CD8-positive, alpha-beta memory T cell (primary cell): ENCODE measurements at regions not wholly inside any gene's neighbourhood (a gene's known extent, or its start where the extent isn't known, plus 50 kb on each side); places are given as distances from the start of the nearest gene placed in this dataset.
A peak's percentile ranks its signal among the peaks of the same experiment; 100 is the strongest.
"Not testable (repeated sequence)": the region's sequence is repeated elsewhere in the genome, so short reads cannot be mapped to it uniquely, and the experiment has no call there.

Experiments
- CTCF ChIA-PET: fragments of 350-600 bp; sonication (Branson Sonifier 250); formaldehyde crosslinking; loops from one replicate; lab custom pipeline; 2021; ENCODE audit warnings: antibody characterized with exemption; lab: Charles Lee
- POLR2A ChIA-PET: fragments of 350-600 bp; sonication (Branson Sonifier 250); formaldehyde crosslinking; loops from one replicate; lab custom pipeline; 2021; ENCODE audit warnings: antibody characterized with exemption; lab: Charles Lee
- DNase-seq, 5 donors: peaks; one replicate each; pipeline versions ENCODE4 v3.0.0 to v3.0.0-alpha.2; 2020 to 2022; ENCODE audit warnings: mixed read lengths in 1 of 5
- H3K27ac ChIP-seq: one replicate; pipeline ENCODE4 v1.7.0; 2013; ENCODE audit warnings: low read depth, mild to moderate bottlenecking, low read length, moderate library complexity
- H3K27me3 ChIP-seq: 2 replicates; pipeline ENCODE4 v1.7.0; 2013; ENCODE audit warnings: low read length, mild to moderate bottlenecking; ENCODE audit not compliant: insufficient read depth, poor library complexity, severe bottlenecking
- H3K36me3 ChIP-seq: 2 replicates; pipeline ENCODE4 v1.7.0; 2013; ENCODE audit warnings: mild to moderate bottlenecking, low read length, moderate library complexity; ENCODE audit not compliant: insufficient read depth
- H3K4me1 ChIP-seq: 2 replicates; pipeline ENCODE4 v1.7.0; 2013; ENCODE audit warnings: mild to moderate bottlenecking, low read length, moderate library complexity; ENCODE audit not compliant: insufficient read depth
- H3K4me3 ChIP-seq: 2 replicates; pipeline ENCODE4 v1.7.0; 2013; ENCODE audit warnings: mild to moderate bottlenecking, low read length
- H3K9me3 ChIP-seq: 2 replicates; pipeline ENCODE4 v1.7.0; 2013; ENCODE audit warnings: mild to moderate bottlenecking, low read length
- H3K27ac Mint-ChIP-seq, 8 donors: one replicate each; pipeline ENCODE4 v1.8.0; 2020 to 2021; ENCODE audit warnings: mixed read lengths in 8 of 8, mild to moderate bottlenecking in 6 of 8, inconsistent platforms in 3 of 8, moderate library complexity in 3 of 8
- H3K27me3 Mint-ChIP-seq, 2 donors: one replicate each; pipeline ENCODE4 v1.8.0; 2020 to 2021; ENCODE audit warnings: mixed read lengths in 2 of 2, mild to moderate bottlenecking in 1 of 2, moderate library complexity in 1 of 2
- H3K36me3 Mint-ChIP-seq, 3 donors: one replicate each; pipeline ENCODE4 v1.8.0; 2020 to 2021; ENCODE audit warnings: mixed read lengths in 3 of 3, inconsistent platforms in 1 of 3, mild to moderate bottlenecking in 1 of 3
- H3K4me1 Mint-ChIP-seq, 3 donors: one replicate each; pipeline ENCODE4 v1.8.0; 2020 to 2021; ENCODE audit warnings: mixed read lengths in 3 of 3, inconsistent platforms in 1 of 3, mild to moderate bottlenecking in 1 of 3
- H3K4me3 Mint-ChIP-seq, 7 donors: one replicate each; pipeline ENCODE4 v1.8.0; 2020 to 2021; ENCODE audit warnings: mixed read lengths in 7 of 7, mild to moderate bottlenecking in 6 of 7, moderate library complexity in 4 of 7, inconsistent platforms in 2 of 7
- H3K9me3 Mint-ChIP-seq, 5 donors: one replicate each; pipeline ENCODE4 v1.8.0; 2020 to 2022; ENCODE audit warnings: mixed read lengths in 5 of 5, mild to moderate bottlenecking in 3 of 5, moderate library complexity in 2 of 5, inconsistent platforms in 1 of 5

GRCh38 chr3:161607056-161607455, 110.4 kb downstream of the OTOL1 start:
- H3K4me3 ChIP-seq, result no peak overlapping the region
- H3K36me3 ChIP-seq, result no peaks in the 10 kb centered on the region
- H3K27me3 ChIP-seq, result no peaks in the 10 kb centered on the region
- no peak overlapping the region for H3K27ac ChIP-seq
- Mint-ChIP-seq H3K27me3 (no peaks in the 10 kb centered on the region), H3K4me3 (no peak overlapping the region), H3K9me3 (peaks cover 2 to 7% (median 6%) of the 10 kb centered on the region in 5 donors), H3K27ac (no peak overlapping the region), H3K36me3 (no peaks in the 10 kb centered on the region), H3K4me1 (no peaks in the 10 kb centered on the region)
- POLR2A ChIA-PET, result no interaction called here
- no peak for DNase-seq
- H3K9me3 ChIP-seq, result no peaks in the 10 kb centered on the region
- H3K4me1 ChIP-seq, result no peaks in the 10 kb centered on the region
- CTCF ChIA-PET, result no interaction called here

- CTCF ChIA-PET, result no interaction called here
- no peak overlapping the region for H3K4me3 Mint-ChIP-seq
- H3K27ac ChIP-seq, result no peak overlapping the region
- no peaks in the 10 kb centered on the region for H3K9me3 ChIP-seq
- POLR2A ChIA-PET, result no interaction called here
- no peaks in the 10 kb centered on the region for H3K4me1 ChIP-seq
- no peak overlapping the region for H3K27ac Mint-ChIP-seq
- no peak for DNase-seq
- no peaks in the 10 kb centered on the region for H3K4me1 Mint-ChIP-seq
- H3K4me3 ChIP-seq, result no peak overlapping the region
- no peaks in the 10 kb centered on the region for H3K36me3 Mint-ChIP-seq
- H3K27me3 Mint-ChIP-seq, result no peaks in the 10 kb centered on the region
- peaks cover 0 to 9% (median 3%) of the 10 kb centered on the region in 5 donors for H3K9me3 Mint-ChIP-seq
- H3K27me3 ChIP-seq, result no peaks in the 10 kb centered on the region
- no peaks in the 10 kb centered on the region for H3K36me3 ChIP-seq
These were observed 122.7 kb downstream of the OTOL1 start for GRCh38 chr3:161619351-161619750.

GRCh38 chr3:161630794-161631193, 134.2 kb downstream of the OTOL1 start:
- Mint-ChIP-seq H3K36me3 (no peaks in the 10 kb centered on the region), H3K4me1 (no peaks in the 10 kb centered on the region), H3K27me3 (no peaks in the 10 kb centered on the region), H3K9me3 (peaks cover under 1 to 18% (median 5%) of the 10 kb centered on the region in 5 donors), H3K4me3 (no peak overlapping the region), H3K27ac (no peak overlapping the region)
- no peaks in the 10 kb centered on the region for H3K36me3 ChIP-seq
- DNase-seq, result no peak
- ChIA-PET POLR2A (no interaction called here), CTCF (no interaction called here)
- H3K27ac ChIP-seq, result no peak overlapping the region
- H3K9me3 ChIP-seq, result no peaks in the 10 kb centered on the region
- no peaks in the 10 kb centered on the region for H3K27me3 ChIP-seq
- H3K4me1 ChIP-seq, result no peaks in the 10 kb centered on the region
- no peak overlapping the region for H3K4me3 ChIP-seq

GRCh38 chr3:161631536-161631935, 134.9 kb downstream of the OTOL1 start:
- Histone ChIP-seq H3K9me3 (no peaks in the 10 kb centered on the region), H3K27ac (no peak overlapping the region), H3K27me3 (no peaks in the 10 kb centered on the region), H3K4me1 (no peaks in the 10 kb centered on the region), H3K4me3 (no peak overlapping the region), H3K36me3 (no peaks in the 10 kb centered on the region)
- ChIA-PET CTCF (no interaction called here), POLR2A (no interaction called here)
- peaks cover 1 to 20% (median 5%) of the 10 kb centered on the region in 5 donors for H3K9me3 Mint-ChIP-seq
- H3K27me3 Mint-ChIP-seq, result no peaks in the 10 kb centered on the region
- no peak overlapping the region for H3K27ac Mint-ChIP-seq
- DNase-seq, result no peak
- no peaks in the 10 kb centered on the region for H3K4me1 Mint-ChIP-seq
- H3K36me3 Mint-ChIP-seq, result no peaks in the 10 kb centered on the region
- H3K4me3 Mint-ChIP-seq, result no peak overlapping the region

- ChIA-PET CTCF (no interaction called here), POLR2A (no interaction called here)
- H3K4me3 ChIP-seq, result no peak overlapping the region
- Mint-ChIP-seq H3K4me3 (no peak overlapping the region), H3K9me3 (peaks cover 0 to 11% (median 2%) of the 10 kb centered on the region in 5 donors), H3K4me1 (no peaks in the 10 kb centered on the region), H3K27ac (peak overlapping the region in 1 of 8 donors; percentile 23), H3K27me3 (peaks cover 0 to 1% of the 10 kb centered on the region in 2 donors), H3K36me3 (no peaks in the 10 kb centered on the region)
- DNase-seq, result no peak
- no peak overlapping the region for H3K27ac ChIP-seq
- H3K9me3 ChIP-seq, result no peaks in the 10 kb centered on the region
- H3K4me1 ChIP-seq, result no peaks in the 10 kb centered on the region
- H3K27me3 ChIP-seq, result no peaks in the 10 kb centered on the region
- no peaks in the 10 kb centered on the region for H3K36me3 ChIP-seq
These were observed 141.0 kb downstream of the OTOL1 start for GRCh38 chr3:161637559-161637958.

- H3K36me3 Mint-ChIP-seq, H3K27me3 ChIP-seq, POLR2A ChIA-PET, H3K36me3 ChIP-seq, H3K9me3 ChIP-seq, DNase-seq, CTCF ChIA-PET, H3K27ac ChIP-seq, H3K27me3 Mint-ChIP-seq, H3K4me3 Mint-ChIP-seq, H3K4me3 ChIP-seq, H3K9me3 Mint-ChIP-seq, H3K27ac Mint-ChIP-seq, H3K4me1 Mint-ChIP-seq, H3K4me1 ChIP-seq: not testable (repeated sequence)
These were observed 142.5 kb downstream of the OTOL1 start for GRCh38 chr3:161639095-161639494.

- Mint-ChIP-seq H3K4me1 (no peaks in the 10 kb centered on the region), H3K36me3 (no peaks in the 10 kb centered on the region), H3K4me3 (no peak overlapping the region), H3K27me3 (peaks cover 0 to 1% of the 10 kb centered on the region in 2 donors), H3K27ac (no peak overlapping the region), H3K9me3 (peaks cover 0 to 4% (median 1%) of the 10 kb centered on the region in 5 donors)
- Histone ChIP-seq H3K36me3 (no peaks in the 10 kb centered on the region), H3K4me1 (no peaks in the 10 kb centered on the region), H3K27me3 (no peaks in the 10 kb centered on the region), H3K9me3 (no peaks in the 10 kb centered on the region), H3K4me3 (no peak overlapping the region), H3K27ac (no peak overlapping the region)
- POLR2A ChIA-PET, result no interaction called here
- no peak for DNase-seq
- CTCF ChIA-PET, result no interaction called here
These were observed 143.6 kb downstream of the OTOL1 start for GRCh38 chr3:161640181-161640580.

- POLR2A ChIA-PET, result no interaction called here
- H3K4me3 Mint-ChIP-seq, result no peak overlapping the region
These were observed 144.7 kb downstream of the OTOL1 start for GRCh38 chr3:161641287-161641686.

More at GRCh38 chr3:161641287-161641686, 144.7 kb downstream of the OTOL1 start:
- no peak for DNase-seq
- Mint-ChIP-seq H3K27ac (no peak overlapping the region), H3K36me3 (no peaks in the 10 kb centered on the region), H3K9me3 (peaks cover 0 to 2% (median 0%) of the 10 kb centered on the region in 5 donors), H3K4me1 (no peaks in the 10 kb centered on the region), H3K27me3 (peaks cover 0 to 1% of the 10 kb centered on the region in 2 donors)
- CTCF ChIA-PET, result no interaction called here
- Histone ChIP-seq H3K4me3 (no peak overlapping the region), H3K36me3 (no peaks in the 10 kb centered on the region), H3K27ac (no peak overlapping the region), H3K27me3 (no peaks in the 10 kb centered on the region), H3K9me3 (no peaks in the 10 kb centered on the region), H3K4me1 (no peaks in the 10 kb centered on the region)
